Suprapubic skin (tissue), 4 donors: ENCODE measurements at regions not wholly inside any gene's neighbourhood (a gene's known extent, or its start where the extent isn't known, plus 50 kb on each side); places are given as distances from the start of the nearest gene placed in this dataset.

Experiments
- DNase-seq, 2 donors: peaks; one replicate each; pipeline ENCODE4 v3.0.0-alpha.2; 2019; ENCODE audit warnings: low spot score in 2 of 2
- H3K27ac ChIP-seq: fragments of 200-600 bp; sonication (generic); one replicate; pipeline ENCODE4 v1.5.1; 2019
- H3K27me3 ChIP-seq: fragments of 200-600 bp; sonication (generic); one replicate; pipeline ENCODE4 v1.5.1; 2019
- H3K36me3 ChIP-seq: fragments of 200-600 bp; sonication (generic); one replicate; pipeline ENCODE4 v1.5.1; 2019
- H3K4me1 ChIP-seq: fragments of 200-600 bp; sonication (generic); one replicate; pipeline ENCODE4 v1.5.1; 2019
- H3K4me3 ChIP-seq: fragments of 200-600 bp; sonication (generic); one replicate; pipeline ENCODE4 v1.5.1; 2019; ENCODE audit warnings: mild to moderate bottlenecking
- H3K9me3 ChIP-seq: fragments of 200-600 bp; sonication (generic); one replicate; pipeline ENCODE4 v1.5.1; 2019
- EP300 ChIP-seq: sonication (generic); formaldehyde crosslinking; IDR thresholded peaks from one replicate; pipeline ENCODE4 v1.6.1; 2017; ENCODE audit warnings: antibody characterized with exemption
- POLR2A ChIP-seq, 2 donors: fragments of 450-650 bp; IDR thresholded peaks; one replicate each; pipeline ENCODE4 v1.6.1; 2017; ENCODE audit warnings: antibody characterized with exemption in 2 of 2, mild to moderate bottlenecking in 2 of 2, moderate library complexity in 2 of 2
- POLR2AphosphoS5 ChIP-seq, 3 donors: sonication (generic); formaldehyde crosslinking; IDR thresholded peaks; one replicate each; pipeline ENCODE4 v1.6.1; 2017; ENCODE audit warnings: antibody characterized with exemption in 3 of 3
- WGBS: methylation state at CpG from one replicate; pipeline ENCODE4 v1.1.5; 2018; 5-methylcytosine and 5-hydroxymethylcytosine counted together
- TF ChIP-seq, protein P1 (sequence below), 2 donors: fragments of 200-600 bp in 1 of 2; fragments of 450-650 bp in 1 of 2; sonication (generic) in 1 of 2; IDR thresholded peaks; one replicate each; pipeline ENCODE4 v1.5.1; 2016 to 2019; ENCODE audit warnings: antibody characterized with exemption in 2 of 2, mild to moderate bottlenecking in 1 of 2, moderate library complexity in 1 of 2

DNA sequence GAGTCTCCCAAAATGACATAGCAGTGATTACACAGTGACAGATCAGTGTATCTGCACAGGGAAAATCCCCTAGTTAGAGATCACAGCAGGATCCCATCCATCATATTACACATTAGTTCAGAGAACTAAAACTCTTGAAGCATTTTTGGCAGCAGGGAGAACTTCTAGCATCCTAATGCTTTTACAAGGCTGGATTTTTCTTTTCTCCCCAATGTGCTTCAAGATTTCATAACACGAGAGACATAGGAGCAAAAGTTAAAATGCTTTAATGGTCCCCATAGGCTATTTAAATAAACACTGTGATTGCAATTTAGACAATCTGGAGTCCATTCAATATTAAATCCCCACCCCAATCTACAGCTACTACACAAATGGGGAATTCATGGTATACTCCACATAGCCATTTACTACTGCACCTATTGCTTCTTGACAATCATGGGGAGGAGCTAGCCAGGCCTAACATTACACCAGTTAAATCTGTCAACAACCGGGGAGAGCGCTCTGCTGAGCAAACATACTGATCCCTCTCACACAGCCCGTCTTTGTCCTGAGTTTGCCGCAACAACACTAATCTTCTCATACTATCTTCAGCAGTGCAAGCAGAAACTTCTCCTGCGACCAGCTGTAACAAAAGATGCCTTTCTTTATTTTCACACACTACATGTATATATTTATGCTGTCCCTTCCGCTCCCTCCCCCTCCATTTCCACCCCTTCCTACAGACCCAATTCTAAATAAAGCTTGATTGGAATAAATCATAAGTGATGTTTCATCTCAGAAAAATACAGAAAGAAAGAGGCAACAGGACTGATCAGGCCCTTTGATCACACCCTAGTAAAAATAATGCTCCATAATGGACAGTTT is 120.3 kb upstream of the SOX5 start:
- no peak for DNase-seq
- no peaks in the 10 kb centered on the region for H3K27me3 ChIP-seq
- no peaks in the 10 kb centered on the region for H3K36me3 ChIP-seq
- WGBS = 71% methylated on average over 7 of the region's 7 CpGs
- no peak for TF ChIP-seq POLR2A (IDR thresholded peaks at IDR 0.05)
- TF ChIP-seq, protein P1, sequence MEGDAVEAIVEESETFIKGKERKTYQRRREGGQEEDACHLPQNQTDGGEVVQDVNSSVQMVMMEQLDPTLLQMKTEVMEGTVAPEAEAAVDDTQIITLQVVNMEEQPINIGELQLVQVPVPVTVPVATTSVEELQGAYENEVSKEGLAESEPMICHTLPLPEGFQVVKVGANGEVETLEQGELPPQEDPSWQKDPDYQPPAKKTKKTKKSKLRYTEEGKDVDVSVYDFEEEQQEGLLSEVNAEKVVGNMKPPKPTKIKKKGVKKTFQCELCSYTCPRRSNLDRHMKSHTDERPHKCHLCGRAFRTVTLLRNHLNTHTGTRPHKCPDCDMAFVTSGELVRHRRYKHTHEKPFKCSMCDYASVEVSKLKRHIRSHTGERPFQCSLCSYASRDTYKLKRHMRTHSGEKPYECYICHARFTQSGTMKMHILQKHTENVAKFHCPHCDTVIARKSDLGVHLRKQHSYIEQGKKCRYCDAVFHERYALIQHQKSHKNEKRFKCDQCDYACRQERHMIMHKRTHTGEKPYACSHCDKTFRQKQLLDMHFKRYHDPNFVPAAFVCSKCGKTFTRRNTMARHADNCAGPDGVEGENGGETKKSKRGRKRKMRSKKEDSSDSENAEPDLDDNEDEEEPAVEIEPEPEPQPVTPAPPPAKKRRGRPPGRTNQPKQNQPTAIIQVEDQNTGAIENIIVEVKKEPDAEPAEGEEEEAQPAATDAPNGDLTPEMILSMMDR (IDR thresholded peaks at IDR 0.05) = no peak
- no peak for TF ChIP-seq POLR2AphosphoS5 (IDR thresholded peaks at IDR 0.05)
- TF ChIP-seq EP300 = no peak
- H3K4me3 ChIP-seq = no peak overlapping the region
- no peaks in the 10 kb centered on the region for H3K9me3 ChIP-seq
- H3K27ac ChIP-seq = no peak overlapping the region
- no peaks in the 10 kb centered on the region for H3K4me1 ChIP-seq

DNA sequence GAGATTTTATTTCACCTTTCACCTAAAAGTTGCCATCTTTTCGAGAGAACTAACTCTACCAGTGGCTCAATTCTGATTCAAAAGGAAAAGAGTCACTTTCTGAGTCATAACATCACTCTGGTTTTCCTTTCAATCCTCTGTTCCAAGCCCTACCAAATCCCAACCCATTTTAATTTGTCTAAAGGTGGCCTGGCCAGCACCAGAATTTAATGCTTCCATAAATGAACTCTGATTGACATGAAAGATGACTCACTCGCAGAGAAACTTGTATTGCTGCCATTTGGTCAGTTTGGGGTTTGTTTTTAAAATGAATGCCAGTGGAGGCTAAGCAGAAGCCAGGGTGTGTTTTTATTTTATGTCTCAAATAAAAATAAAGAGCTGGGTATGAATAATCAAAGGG is 117.4 kb upstream of the SOX5 start:
- TF ChIP-seq POLR2A (IDR thresholded peaks at IDR 0.05) (no peak), POLR2AphosphoS5 (IDR thresholded peaks at IDR 0.05) (no peak), EP300 (no peak)
- TF ChIP-seq, protein P1 (IDR thresholded peaks at IDR 0.05) = no peak
- no peak for DNase-seq
- no peaks in the 10 kb centered on the region for H3K36me3 ChIP-seq
- no peak overlapping the region for H3K4me3 ChIP-seq
- no peaks in the 10 kb centered on the region for H3K27me3 ChIP-seq
- H3K27ac ChIP-seq = no peak overlapping the region
- 66% methylated on average over 2 of the region's 2 CpGs for WGBS
- H3K4me1 ChIP-seq = peaks cover 4% of the 10 kb centered on the region
- H3K9me3 ChIP-seq = no peaks in the 10 kb centered on the region

DNA sequence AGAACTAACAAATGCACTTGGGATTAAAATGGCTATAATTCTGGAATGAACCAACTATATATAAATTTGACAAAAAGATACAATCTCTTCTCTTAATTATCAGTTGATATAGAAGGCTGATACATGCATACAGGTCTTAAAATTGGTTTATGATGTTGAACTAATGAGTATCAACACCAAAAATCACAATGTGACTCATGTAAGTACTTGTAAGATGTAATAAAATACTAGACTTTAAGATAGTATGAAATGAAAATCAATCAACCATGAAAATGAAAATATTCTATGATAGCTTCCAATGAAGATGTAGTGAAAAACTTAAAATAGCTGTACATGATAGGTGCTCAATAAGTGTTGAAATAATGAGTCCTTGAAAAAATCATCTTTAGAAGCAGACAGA is 116.6 kb upstream of the SOX5 start:
- Histone ChIP-seq H3K36me3 (no peaks in the 10 kb centered on the region), H3K4me3 (no peak overlapping the region), H3K27me3 (no peaks in the 10 kb centered on the region), H3K9me3 (no peaks in the 10 kb centered on the region), H3K4me1 (peaks cover 4% of the 10 kb centered on the region), H3K27ac (no peak overlapping the region)
- TF ChIP-seq POLR2AphosphoS5 (IDR thresholded peaks at IDR 0.05) (no peak), EP300 (no peak), POLR2A (IDR thresholded peaks at IDR 0.05) (no peak)
- TF ChIP-seq, protein P1 (IDR thresholded peaks at IDR 0.05) = no peak
- DNase-seq = no peak

DNA sequence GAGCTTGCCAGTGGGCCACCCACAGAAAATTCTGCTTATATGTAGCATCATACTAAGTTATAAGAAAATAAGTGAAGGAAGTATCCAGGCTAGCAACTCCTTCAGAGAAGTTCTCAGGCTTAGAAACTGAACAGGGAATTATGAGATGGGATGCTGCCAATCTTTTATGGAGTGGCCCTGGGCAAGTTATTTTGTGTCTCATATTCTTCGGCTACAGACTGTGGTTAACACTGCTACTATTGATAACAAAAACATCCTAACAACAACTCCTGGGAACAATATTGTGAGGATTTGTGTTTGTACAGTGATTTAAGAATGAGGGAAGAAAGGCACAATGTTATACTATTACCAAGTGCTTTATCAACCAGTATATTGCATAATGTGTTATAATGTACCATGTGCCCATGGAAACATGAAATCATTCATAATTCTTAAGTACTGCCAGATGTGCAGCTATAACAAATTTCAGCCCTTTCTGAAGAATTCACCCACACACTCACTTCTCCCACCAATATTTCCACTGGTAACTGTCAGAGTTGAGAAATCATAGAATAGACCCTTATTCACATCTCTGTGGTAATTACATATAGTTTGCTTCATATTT is 113.3 kb upstream of the SOX5 start:
- WGBS = 59% methylated on average over 1 of the region's 1 CpG
- no peak overlapping the region for H3K4me3 ChIP-seq
- no peaks in the 10 kb centered on the region for H3K27me3 ChIP-seq
- DNase-seq = no peak
- H3K9me3 ChIP-seq = no peaks in the 10 kb centered on the region
- peaks cover 4% of the 10 kb centered on the region for H3K4me1 ChIP-seq
- TF ChIP-seq, protein P1 (IDR thresholded peaks at IDR 0.05) = no peak
- no peaks in the 10 kb centered on the region for H3K36me3 ChIP-seq
- no peak overlapping the region for H3K27ac ChIP-seq

DNA sequence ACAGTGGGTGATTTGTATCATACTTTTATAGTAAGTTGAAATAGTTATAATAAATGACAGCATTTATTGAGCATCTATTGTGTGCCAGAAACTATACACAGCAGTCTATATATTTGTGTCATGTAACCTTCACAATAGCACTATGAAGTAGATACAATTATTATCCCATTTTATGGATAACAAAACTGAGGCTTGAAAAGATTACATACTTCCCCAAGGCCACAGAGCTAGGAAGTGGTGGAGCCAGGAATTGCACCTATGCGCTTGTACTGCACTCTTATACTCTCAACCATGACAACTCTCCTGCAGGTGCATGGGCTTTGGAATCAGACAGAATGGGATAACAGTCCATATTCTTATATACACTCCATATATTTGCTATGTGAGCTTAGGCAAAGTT is 110.6 kb upstream of the SOX5 start:
- no peak for TF ChIP-seq POLR2A (IDR thresholded peaks at IDR 0.05)
- TF ChIP-seq, protein P1 (IDR thresholded peaks at IDR 0.05) = no peak
- TF ChIP-seq POLR2AphosphoS5 (IDR thresholded peaks at IDR 0.05) = no peak
- TF ChIP-seq EP300 = no peak
- DNase-seq = no peak
- Histone ChIP-seq H3K27me3 (no peaks in the 10 kb centered on the region), H3K4me1 (peaks cover 4% of the 10 kb centered on the region), H3K9me3 (no peaks in the 10 kb centered on the region), H3K36me3 (no peaks in the 10 kb centered on the region), H3K27ac (no peak overlapping the region), H3K4me3 (no peak overlapping the region)
- 95% methylated on average over 1 of the region's 1 CpG for WGBS
